B cell (primary cell): ENCODE measurements at regions not wholly inside any gene's neighbourhood (a gene's known extent, or its start where the extent isn't known, plus 50 kb on each side); places are given as distances from the start of the nearest gene placed in this dataset.

Experiments used
- EZH2 ChIP-seq: IDR thresholded peaks from 2 replicates; pipeline ENCODE4 v1.6.1; 2012; ENCODE audit warnings: borderline replicate concordance, low read depth, mild to moderate bottlenecking, moderate library complexity, low read length; ENCODE audit not compliant: insufficient read depth, poor library complexity, severe bottlenecking
- TF ChIP-seq, protein P1 (sequence below): fragments of 200-600 bp; IDR thresholded peaks from one replicate; pipeline ENCODE4 v1.8.0; 2022; ENCODE audit warnings: antibody characterized with exemption, mild to moderate bottlenecking

DNA sequence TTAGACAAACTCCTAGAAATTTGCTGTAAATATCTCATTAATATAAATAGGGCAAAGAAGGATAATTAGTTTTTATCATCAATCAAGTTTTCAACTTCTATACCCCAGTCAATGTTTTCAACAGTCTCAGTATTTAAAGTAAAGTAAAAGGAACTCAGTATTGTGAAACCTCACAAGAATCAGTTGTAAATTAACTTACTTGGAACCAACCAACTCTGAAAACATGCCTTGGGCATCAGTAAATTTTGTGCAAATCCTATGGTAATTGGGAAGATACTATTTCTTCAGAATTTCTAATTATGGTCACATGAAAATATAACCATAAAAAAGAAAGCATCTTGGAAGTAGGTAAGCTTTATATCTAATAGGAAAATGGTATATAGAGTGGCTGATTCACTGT is 1139.0 kb downstream of the TUSC7 start:
- TF ChIP-seq, protein P1, sequence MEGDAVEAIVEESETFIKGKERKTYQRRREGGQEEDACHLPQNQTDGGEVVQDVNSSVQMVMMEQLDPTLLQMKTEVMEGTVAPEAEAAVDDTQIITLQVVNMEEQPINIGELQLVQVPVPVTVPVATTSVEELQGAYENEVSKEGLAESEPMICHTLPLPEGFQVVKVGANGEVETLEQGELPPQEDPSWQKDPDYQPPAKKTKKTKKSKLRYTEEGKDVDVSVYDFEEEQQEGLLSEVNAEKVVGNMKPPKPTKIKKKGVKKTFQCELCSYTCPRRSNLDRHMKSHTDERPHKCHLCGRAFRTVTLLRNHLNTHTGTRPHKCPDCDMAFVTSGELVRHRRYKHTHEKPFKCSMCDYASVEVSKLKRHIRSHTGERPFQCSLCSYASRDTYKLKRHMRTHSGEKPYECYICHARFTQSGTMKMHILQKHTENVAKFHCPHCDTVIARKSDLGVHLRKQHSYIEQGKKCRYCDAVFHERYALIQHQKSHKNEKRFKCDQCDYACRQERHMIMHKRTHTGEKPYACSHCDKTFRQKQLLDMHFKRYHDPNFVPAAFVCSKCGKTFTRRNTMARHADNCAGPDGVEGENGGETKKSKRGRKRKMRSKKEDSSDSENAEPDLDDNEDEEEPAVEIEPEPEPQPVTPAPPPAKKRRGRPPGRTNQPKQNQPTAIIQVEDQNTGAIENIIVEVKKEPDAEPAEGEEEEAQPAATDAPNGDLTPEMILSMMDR = no peak
- TF ChIP-seq EZH2 = no peak
